OCI-LY7 (cell line): ENCODE measurements at regions not wholly inside any gene's neighbourhood (a gene's known extent, or its start where the extent isn't known, plus 50 kb on each side); places are given as distances from the start of the nearest gene placed in this dataset.

Experiments used
- CTCF ChIP-seq: fragments of 200-600 bp; sonication (generic); conservative IDR thresholded peaks from 2 replicates; pipeline ENCODE4 v1.5.1; 2014; ENCODE audit warnings: mild to moderate bottlenecking, antibody characterized with exemption, low read length, moderate library complexity, mixed read lengths
- EZH2phosphoT487 ChIP-seq: fragments of 200-600 bp; sonication (generic); IDR thresholded peaks from 2 replicates; pipeline ENCODE4 v1.6.1; 2018; ENCODE audit warnings: low read depth, borderline replicate concordance, mild to moderate bottlenecking, mixed run types, antibody characterized with exemption, low read length, moderate library complexity, mixed read lengths

GRCh38 chr9:115775659-115776058 lies 377.9 kb upstream of the PAPPA start:
- no peak for TF ChIP-seq CTCF
- no peak for TF ChIP-seq EZH2phosphoT487
